ENCODE measurements at regions not wholly inside any gene's neighbourhood (a gene's known extent, or its start where the extent isn't known, plus 50 kb on each side); places are given as distances from the start of the nearest gene placed in this dataset.

DNA sequence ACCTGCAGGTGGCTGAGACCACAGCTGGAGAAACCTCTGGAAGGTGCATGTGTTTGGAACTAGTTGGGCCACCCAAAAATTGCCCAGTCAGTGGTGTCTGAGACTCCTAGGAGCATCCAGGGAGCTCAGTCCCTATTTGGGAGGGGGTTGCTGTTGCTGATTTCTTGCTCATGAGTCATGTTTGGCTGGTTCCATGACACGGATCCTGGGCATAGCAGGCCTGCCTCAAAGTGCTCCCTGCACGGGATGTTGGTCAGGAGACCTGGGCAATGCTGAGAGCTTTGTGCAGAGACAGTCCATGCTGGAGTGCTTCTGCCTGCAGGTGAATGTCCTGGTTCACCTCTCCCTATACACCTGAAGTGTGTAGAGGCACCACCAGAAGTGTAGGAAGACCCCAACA, 194.2 kb downstream of the GLI2 start:
- Histone ChIP-seq H3K27me3 (ENCODE audit: control insufficient read depth in 2 of 2, insufficient read depth in 2 of 2, low read length in 2 of 2) (peaks cover 0 to 15% of the 10 kb centered on the region in 2 experiments), H3K4me3 (replicated peaks in 1 of 3; ENCODE audit: insufficient read depth in 1 of 3, low read depth in 1 of 3, low read length in 3 of 3) (no peak overlapping the region), H3K27ac (ENCODE audit: insufficient read depth, low read depth, low read length) (no peak overlapping the region), H3K4me1 (ENCODE audit: control insufficient read depth, extremely low read depth, insufficient read depth, low read length) (no peaks in the 10 kb centered on the region), H4K20me1 (replicated peaks; ENCODE audit: control insufficient read depth, extremely low read depth, insufficient read depth, low read length) (no peaks in the 10 kb centered on the region), H3K79me2 (ENCODE audit: control insufficient read depth, insufficient read depth, low read length) (no peaks in the 10 kb centered on the region), H2AFZ (ENCODE audit: low read depth, low read length) (no peak overlapping the region), H3K9me1 (replicated peaks; ENCODE audit: control insufficient read depth, extremely low read depth, insufficient read depth, low read length) (no peaks in the 10 kb centered on the region), H3K36me3 (ENCODE audit: control insufficient read depth in 2 of 2, extremely low read depth in 1 of 2, insufficient read depth in 2 of 2, low read length in 2 of 2) (no peaks in the 10 kb centered on the region), H3K4me2 (ENCODE audit: insufficient read depth, low read length) (no peak overlapping the region), H3K9ac (replicated peaks; ENCODE audit: extremely low read depth, insufficient read depth, low read length) (no peak overlapping the region), H3K9me3 (replicated peaks; ENCODE audit: control insufficient read depth, insufficient read depth, low read length) (no peaks in the 10 kb centered on the region)
- intact Hi-C loops (cut with micrococcal nuclease), result no loop called here
- TF ChIP-seq, protein P1, sequence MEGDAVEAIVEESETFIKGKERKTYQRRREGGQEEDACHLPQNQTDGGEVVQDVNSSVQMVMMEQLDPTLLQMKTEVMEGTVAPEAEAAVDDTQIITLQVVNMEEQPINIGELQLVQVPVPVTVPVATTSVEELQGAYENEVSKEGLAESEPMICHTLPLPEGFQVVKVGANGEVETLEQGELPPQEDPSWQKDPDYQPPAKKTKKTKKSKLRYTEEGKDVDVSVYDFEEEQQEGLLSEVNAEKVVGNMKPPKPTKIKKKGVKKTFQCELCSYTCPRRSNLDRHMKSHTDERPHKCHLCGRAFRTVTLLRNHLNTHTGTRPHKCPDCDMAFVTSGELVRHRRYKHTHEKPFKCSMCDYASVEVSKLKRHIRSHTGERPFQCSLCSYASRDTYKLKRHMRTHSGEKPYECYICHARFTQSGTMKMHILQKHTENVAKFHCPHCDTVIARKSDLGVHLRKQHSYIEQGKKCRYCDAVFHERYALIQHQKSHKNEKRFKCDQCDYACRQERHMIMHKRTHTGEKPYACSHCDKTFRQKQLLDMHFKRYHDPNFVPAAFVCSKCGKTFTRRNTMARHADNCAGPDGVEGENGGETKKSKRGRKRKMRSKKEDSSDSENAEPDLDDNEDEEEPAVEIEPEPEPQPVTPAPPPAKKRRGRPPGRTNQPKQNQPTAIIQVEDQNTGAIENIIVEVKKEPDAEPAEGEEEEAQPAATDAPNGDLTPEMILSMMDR (IDR thresholded peaks at IDR 0.05; ENCODE audit: extremely low read depth in 1 of 2, insufficient read depth in 1 of 2, low read depth in 1 of 2, low read length in 2 of 2), result no peak
- TF ChIP-seq FOS (IDR thresholded peaks at IDR 0.05; ENCODE audit: borderline replicate concordance, insufficient read depth, low read length), result no peak
- TF ChIP-seq EZH2 (IDR thresholded peaks at IDR 0.05; ENCODE audit: borderline replicate concordance, low read depth, low read length, severe bottlenecking), result no peak
- TF ChIP-seq JUN (IDR thresholded peaks at IDR 0.05; ENCODE audit: borderline replicate concordance, insufficient read depth, insufficient read length, low read depth), result no peak
- TF ChIP-seq POLR2A (IDR thresholded peaks at IDR 0.05; ENCODE audit: low read depth, low read length), result no peak
- TF ChIP-seq MYC (IDR thresholded peaks at IDR 0.05; ENCODE audit: low read depth, low read length), result no peak
- TF ChIP-seq GATA2 (IDR thresholded peaks at IDR 0.05; ENCODE audit: insufficient read depth, insufficient read length, low read depth, low read length), result no peak
- TF ChIP-seq MAX (IDR thresholded peaks at IDR 0.05; ENCODE audit: insufficient read depth, insufficient read length), result no peak
- no peak for TF ChIP-seq POLR2AphosphoS5 (IDR thresholded peaks at IDR 0.05; ENCODE audit: insufficient read depth, low read depth, low read length)
- no peak for DNase-seq (ENCODE audit: low read depth, low spot score)
- dilution Hi-C loops (cut with MboI; ENCODE audit: extremely low pct_ligation_motif_present, low sequenced_read_pairs), result no loop called here
- no TSS peak for BruUV-seq (replicated peaks)
- no peak for FAIRE-seq
- ChIA-PET POLR2A (no interaction called here), CTCF (no interaction called here)
